Pancreas (tissue), 10 donors: ENCODE measurements at regions not wholly inside any gene's neighbourhood (a gene's known extent, or its start where the extent isn't known, plus 50 kb on each side); places are given as distances from the start of the nearest gene placed in this dataset.

Experiments used
- ATAC-seq, 4 donors: fragments of 200-7000 bp; cut with Tn5 transposase; one replicate each; pipeline versions ENCODE4 v1.8.0 to v1.9.1; 2020; ENCODE audit warnings: mild to moderate bottlenecking in 4 of 4, moderate library complexity in 4 of 4
- DNase-seq, 6 donors: peaks; one replicate each; pipeline ENCODE4 v3.0.0-alpha.2; 2020
- FAIRE-seq: peaks from 2 replicates; lab custom pipeline; 2012; peaks lifted over from hg19 to GRCh38; lab: Jason Lieb, UNC
- H3K27ac ChIP-seq, 4 donors: fragments of 200-600 bp; sonication (generic); 1 replicate in 3 of 4; 2 replicates in 1 of 4; pipeline versions ENCODE4 v1.5.0 to v1.8.0; 2020
- H3K27me3 ChIP-seq, 4 donors: fragments of 200-600 bp; one replicate each; pipeline ENCODE4 v1.8.0; 2021
- H3K36me3 ChIP-seq, 3 donors: fragments of 200-600 bp; sonication (generic) in 1 of 3; one replicate each; pipeline versions ENCODE4 v1.5.0 to v1.8.0; 2020 to 2021
- H3K4me1 ChIP-seq, 3 donors: fragments of 200-600 bp; one replicate each; pipeline ENCODE4 v1.8.0; 2021
- H3K4me3 ChIP-seq, 4 donors: fragments of 200-600 bp; sonication (generic) in 2 of 4; one replicate each; pipeline versions ENCODE4 v1.5.0 to v1.8.0; 2020 to 2021
- H3K9me3 ChIP-seq, 4 donors: fragments of 200-600 bp; one replicate each; pipeline ENCODE4 v1.8.0; 2021
- CTCF ChIP-seq, 4 donors: fragments of 200-600 bp; sonication (generic) in 3 of 4; IDR thresholded peaks; one replicate each; pipeline versions ENCODE4 v1.5.0 to v1.8.0; 2021; ENCODE audit warnings: antibody characterized with exemption in 4 of 4
- WGBS, 2 donors: extraction: QIAGEN DNeasy Blood & Tissue Kit; methylation state at CpG; one replicate each; pipeline ENCODE4 v1.1.7; 2013; 5-methylcytosine and 5-hydroxymethylcytosine counted together
- intact Hi-C, 3 donors: fragments of 100-400 bp; cut with DNase I; formaldehyde crosslinking; loops; one replicate each; pipeline versions ENCODE4 v1.11.1 to v1.14.2; 2022
- donor health status: healthy with polysubstance abuse.
- donor health status: DM: no; HTN: no; CAD: no; lungs with moderate emphysema.
- donor health status: DM: no; HTN: no; CAD: no.
- donor health status: control.
- donor health status: control.
- donor health status: Bipolar disorder and iron deficiency.
- donor health status: DM: yes; HTN: yes; CAD: no.
- donor health status: DM: no; HTN: no; CAD: no.
- donor health status: DM: no; HTN: no; CAD: no.
- donor health status: DM: yes; HTN: yes; CAD: no.

DNA sequence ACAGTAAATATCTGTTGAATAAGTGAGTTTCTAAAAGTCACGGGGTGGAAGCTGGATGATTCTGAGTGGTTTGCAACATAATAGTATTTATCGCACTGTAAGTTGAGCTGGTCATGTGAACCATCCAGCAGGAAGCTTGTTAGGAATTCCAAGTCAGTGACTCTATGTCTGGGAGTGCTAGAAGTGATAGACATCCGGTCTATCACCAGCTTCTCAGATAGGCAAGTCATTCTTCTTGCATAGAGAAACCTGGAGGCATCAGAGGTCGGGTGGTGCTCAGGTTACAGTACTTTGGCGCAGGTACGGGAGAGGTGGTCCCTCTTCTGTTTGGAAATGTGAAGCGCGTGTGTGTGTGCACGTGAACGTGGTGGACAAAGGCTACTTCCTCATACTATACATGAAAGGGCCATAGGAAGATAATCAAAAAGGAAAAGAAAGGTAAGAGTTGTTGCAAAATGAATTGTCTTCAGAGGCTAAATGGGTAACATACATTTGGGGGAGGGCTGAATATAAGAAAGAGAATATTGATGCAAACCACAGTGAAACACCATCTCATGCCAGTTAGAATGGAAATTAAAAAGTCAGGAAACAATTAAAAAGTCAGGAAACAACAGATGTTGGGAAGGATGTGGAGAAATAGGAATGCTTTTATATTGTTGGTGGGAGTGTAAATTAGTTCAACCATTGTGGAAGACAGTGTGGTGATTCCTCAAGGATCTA is 299.3 kb upstream of the ZFP64 start:
- Histone ChIP-seq H3K4me3 (no peak overlapping the region), H3K4me1 (no peaks in the 10 kb centered on the region), H3K36me3 (no peaks in the 10 kb centered on the region), H3K27ac (no peak overlapping the region), H3K9me3 (no peaks in the 10 kb centered on the region), H3K27me3 (peaks cover 0 to 4% (median 0%) of the 10 kb centered on the region in 4 donors)
- no peak for TF ChIP-seq CTCF (IDR thresholded peaks at IDR 0.05)
- no peak for DNase-seq
- intact Hi-C loops = no loop called here
- ATAC-seq = no peak
- no peak for FAIRE-seq
- 72 to 77% methylated on average over 10 of the region's 10 CpGs for WGBS, 2 donors

- DNase-seq = no peak
- Histone ChIP-seq H3K27ac (no peak overlapping the region), H3K9me3 (no peaks in the 10 kb centered on the region), H3K4me3 (no peak overlapping the region), H3K36me3 (no peaks in the 10 kb centered on the region), H3K27me3 (peaks cover 0 to 4% (median 0%) of the 10 kb centered on the region in 4 donors), H3K4me1 (no peaks in the 10 kb centered on the region)
- WGBS, 2 donors = 54 to 61% methylated on average over 2 of the region's 2 CpGs
- FAIRE-seq = no peak
- intact Hi-C loops = no loop called here
- no peak for ATAC-seq
- TF ChIP-seq CTCF (IDR thresholded peaks at IDR 0.05) = no peak
These were observed 292.9 kb upstream of the ZFP64 start for GRCh38 chr20:52484438-52484837.

DNA sequence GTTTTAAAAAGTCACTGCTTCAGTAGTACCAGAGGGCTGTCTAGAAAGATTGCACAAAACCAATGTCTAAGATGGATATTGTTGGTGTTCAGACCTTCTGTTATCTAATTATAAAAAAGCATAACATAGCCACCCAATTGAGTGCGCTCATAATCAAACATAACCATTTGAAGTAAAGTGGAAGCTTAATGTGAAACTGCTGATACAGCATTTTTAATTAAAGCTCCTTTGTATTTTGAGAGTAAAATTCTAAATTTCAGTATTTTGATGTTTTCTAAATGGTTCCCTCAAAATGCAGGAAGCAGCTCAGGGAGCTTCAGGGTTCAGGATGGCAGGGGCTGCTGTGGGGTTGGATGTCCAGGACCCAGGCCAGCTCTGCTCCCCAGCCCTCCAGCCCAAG is 291.8 kb upstream of the ZFP64 start:
- WGBS, 2 donors = 95 to 96% methylated on average over 1 of the region's 1 CpG
- Histone ChIP-seq H3K27me3 (peaks cover 0 to 4% (median 0%) of the 10 kb centered on the region in 4 donors), H3K4me1 (no peaks in the 10 kb centered on the region), H3K27ac (no peak overlapping the region), H3K36me3 (no peaks in the 10 kb centered on the region), H3K9me3 (no peaks in the 10 kb centered on the region), H3K4me3 (no peak overlapping the region)
- ATAC-seq (no peak), DNase-seq (no peak), FAIRE-seq (no peak)
- TF ChIP-seq CTCF (IDR thresholded peaks at IDR 0.05) = no peak
- intact Hi-C loops = no loop called here

DNA sequence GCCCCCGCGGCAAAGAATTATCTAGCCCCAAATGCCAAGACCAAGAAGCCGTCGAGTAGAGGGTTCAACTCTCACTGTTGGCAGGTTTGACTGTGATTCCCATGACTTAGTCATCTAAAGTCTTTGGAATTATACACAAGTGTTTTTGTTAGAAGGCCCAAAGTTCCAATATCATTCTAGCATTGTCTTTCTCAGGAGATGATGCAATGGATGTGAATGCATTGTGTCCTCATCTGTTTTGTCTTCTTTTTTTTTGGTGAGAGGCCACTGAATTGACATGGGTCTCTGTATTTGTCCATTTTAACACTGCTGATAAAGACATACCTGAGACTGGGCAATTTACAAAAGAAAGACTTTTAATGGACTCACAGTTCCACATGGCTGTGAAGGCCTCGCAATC is 290.5 kb upstream of the ZFP64 start:
- ATAC-seq (no peak), DNase-seq (no peak), FAIRE-seq (no peak)
- Histone ChIP-seq H3K27me3 (peaks cover 0 to 4% (median 0%) of the 10 kb centered on the region in 4 donors), H3K36me3 (no peaks in the 10 kb centered on the region), H3K9me3 (no peaks in the 10 kb centered on the region), H3K4me1 (no peaks in the 10 kb centered on the region), H3K4me3 (no peak overlapping the region), H3K27ac (no peak overlapping the region)
- intact Hi-C loops = no loop called here
- TF ChIP-seq CTCF (IDR thresholded peaks at IDR 0.05) = no peak
- 81 to 98% methylated on average over 5 of the region's 5 CpGs for WGBS, 2 donors

- TF ChIP-seq CTCF (IDR thresholded peaks at IDR 0.05) = no peak
- H3K9me3 ChIP-seq = no peaks in the 10 kb centered on the region
- H3K27ac ChIP-seq = no peak overlapping the region
- no peak overlapping the region for H3K4me3 ChIP-seq
- H3K27me3 ChIP-seq = peaks cover 0 to under 1% (median 0%) of the 10 kb centered on the region in 4 donors
- intact Hi-C loops = no loop called here
- H3K4me1 ChIP-seq = no peaks in the 10 kb centered on the region
- ATAC-seq (no peak), DNase-seq (no peak), FAIRE-seq (no peak)
- WGBS, 2 donors = 56 to 62% methylated on average over 3 of the region's 3 CpGs
- no peaks in the 10 kb centered on the region for H3K36me3 ChIP-seq
These were observed 289.9 kb upstream of the ZFP64 start for GRCh38 chr20:52481443-52481842.
